GM12878 (cell line): ENCODE measurements at regions not wholly inside any gene's neighbourhood (a gene's known extent, or its start where the extent isn't known, plus 50 kb on each side); places are given as distances from the start of the nearest gene placed in this dataset.

Experiments
- ATF2 ChIP-seq: IDR thresholded peaks from 2 replicates; pipeline ENCODE4 v1.6.1; 2012; ENCODE audit warnings: low read length, inconsistent platforms
- CREM ChIP-seq: IDR thresholded peaks from 2 replicates; pipeline ENCODE4 v1.6.1; 2014; ENCODE audit warnings: antibody characterized with exemption, low read depth
- E4F1 ChIP-seq: fragments of 450-650 bp; IDR thresholded peaks from 2 replicates; pipeline ENCODE4 v1.6.1; 2018; ENCODE audit warnings: borderline replicate concordance, mild to moderate bottlenecking; ENCODE audit not compliant: partially characterized antibody
- EZH2 ChIP-seq: IDR thresholded peaks from 2 replicates; pipeline ENCODE4 v1.6.1; 2012; ENCODE audit warnings: low read depth, mild to moderate bottlenecking, control low read depth, inconsistent platforms, low read length, borderline replicate concordance; ENCODE audit not compliant: control insufficient read depth
- FOXK2 ChIP-seq: fragments of 450-650 bp; IDR thresholded peaks from 2 replicates; pipeline ENCODE4 v1.6.1; 2017; ENCODE audit warnings: mild to moderate bottlenecking, moderate library complexity
- GABPA ChIP-seq: IDR thresholded peaks from 2 replicates; pipeline ENCODE4 v1.6.1; 2014; ENCODE audit warnings: antibody characterized with exemption, low read depth, mild to moderate bottlenecking, inconsistent platforms
- MAX ChIP-seq: IDR thresholded peaks from 2 replicates; pipeline ENCODE4 v1.6.1; 2012; ENCODE audit warnings: low read depth, low read length, improper control_type of control experiment
- NR2F1 ChIP-seq: fragments of 450-650 bp; conservative IDR thresholded peaks from 2 replicates; pipeline ENCODE4 v1.6.1; 2017; ENCODE audit warnings: mild to moderate bottlenecking
- PBX3 ChIP-seq: IDR thresholded peaks from 2 replicates; pipeline ENCODE4 v1.6.1; 2011; ENCODE audit warnings: mild to moderate bottlenecking, low read depth, low read length, moderate library complexity; ENCODE audit not compliant: insufficient replicate concordance
- RCOR1 ChIP-seq: conservative IDR thresholded peaks from 2 replicates; pipeline ENCODE4 v1.6.1; 2012; ENCODE audit warnings: low read depth, low read length, improper control_type of control experiment
- STAT3 ChIP-seq: IDR thresholded peaks from 2 replicates; pipeline ENCODE4 v1.6.1; 2011; ENCODE audit warnings: low read depth, low read length, improper control_type of control experiment
- ZBTB11 ChIP-seq: fragments of 450-650 bp; formaldehyde crosslinking; IDR thresholded peaks from 2 replicates; pipeline ENCODE4 v1.5.0; 2022; ENCODE audit warnings: mild to moderate bottlenecking, missing genetic modification characterization
- ZNF384 ChIP-seq: IDR thresholded peaks from 2 replicates; pipeline ENCODE4 v1.6.1; 2012; ENCODE audit warnings: low read depth, mild to moderate bottlenecking, low read length, improper control_type of control experiment, borderline replicate concordance

- no peak for TF ChIP-seq ZNF384
- TF ChIP-seq ZBTB11 (CRISPR knock-in tag) = no peak
- peak; percentile 48; the same call in 1 of the 2 replicates for TF ChIP-seq CREM
- peak; percentile 63 for TF ChIP-seq GABPA
- no peak for TF ChIP-seq FOXK2
- TF ChIP-seq MAX = no peak
- TF ChIP-seq ATF2 = no peak
- no peak for TF ChIP-seq EZH2
- TF ChIP-seq PBX3 = no peak
- no peak for TF ChIP-seq E4F1
- TF ChIP-seq STAT3 = no peak
- TF ChIP-seq RCOR1 = no peak
- TF ChIP-seq NR2F1 = no peak
These were observed 219.9 kb downstream of the RFC3 start (continued) for GRCh38 chr13:34037636-34038540.
